Mesodermal cell (in vitro differentiated cells): ENCODE measurements at regions not wholly inside any gene's neighbourhood (a gene's known extent, or its start where the extent isn't known, plus 50 kb on each side); places are given as distances from the start of the nearest gene placed in this dataset.

Source experiments
- H3K27ac ChIP-seq: 2 replicates; pipeline ENCODE4 v1.7.0; 2013; ENCODE audit warnings: mild to moderate bottlenecking, low read depth, low read length, moderate library complexity; ENCODE audit not compliant: severe bottlenecking
- H3K36me3 ChIP-seq: 2 replicates; pipeline ENCODE4 v1.7.1; 2013; ENCODE audit warnings: mild to moderate bottlenecking, low read length, moderate library complexity; ENCODE audit not compliant: control insufficient read depth, insufficient read depth
- H3K4me1 ChIP-seq: one replicate; pipeline ENCODE4 v1.7.1; 2013; ENCODE audit warnings: mild to moderate bottlenecking, low read length; ENCODE audit not compliant: insufficient read depth, control insufficient read depth, poor library complexity, severe bottlenecking
- H3K4me3 ChIP-seq: 2 replicates; pipeline ENCODE4 v1.7.0; 2013; ENCODE audit warnings: low read length, control low read depth, mild to moderate bottlenecking; ENCODE audit not compliant: insufficient read depth, poor library complexity, severe bottlenecking; ENCODE audit errors: extremely low read depth
- H3K9me3 ChIP-seq: 2 replicates; pipeline ENCODE4 v1.7.1; 2013; ENCODE audit warnings: mild to moderate bottlenecking, low read length, moderate library complexity; ENCODE audit not compliant: control insufficient read depth
- WGBS, 2 experiments: methylation state at CpG; one replicate each; pipeline ENCODE4 v1.1.5; 2013; ENCODE audit warnings: missing lambda C conversion rate in 2 of 2; ENCODE audit not compliant: insufficient coverage in 2 of 2; 5-methylcytosine and 5-hydroxymethylcytosine counted together

GRCh38 chr11:70577948-70578347 is 179.6 kb downstream of the CTTN start:
- Histone ChIP-seq H3K36me3 (no peaks in the 10 kb centered on the region), H3K9me3 (no peaks in the 10 kb centered on the region), H3K4me1 (no peaks in the 10 kb centered on the region), H3K27ac (no peak overlapping the region), H3K4me3 (no peak overlapping the region)
- 86 to 87% methylated on average over 14 of the region's 14 CpGs for WGBS, 2 experiments

DNA sequence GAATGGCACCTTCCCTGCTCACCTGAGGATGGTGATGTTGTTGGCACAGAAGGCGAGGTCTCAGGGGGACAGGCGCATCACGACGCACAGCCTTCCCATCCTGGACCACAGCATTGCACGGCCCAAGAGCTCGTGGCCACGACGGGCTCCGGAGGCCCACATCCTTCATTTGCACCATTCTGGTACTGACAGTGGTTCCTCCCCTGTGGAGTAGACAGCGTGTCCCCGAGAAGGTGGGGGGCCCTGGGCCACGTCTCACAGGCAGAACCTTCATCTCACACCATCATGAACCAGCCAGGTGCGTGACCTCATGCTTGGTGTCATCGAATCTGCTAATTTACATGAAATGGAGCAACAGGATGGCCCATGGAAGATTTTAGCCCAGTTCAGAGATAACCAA is 180.0 kb downstream of the CTTN start:
- Histone ChIP-seq H3K4me3 (no peak overlapping the region), H3K36me3 (no peaks in the 10 kb centered on the region), H3K27ac (no peak overlapping the region), H3K9me3 (no peaks in the 10 kb centered on the region), H3K4me1 (no peaks in the 10 kb centered on the region)
- WGBS, 2 experiments, result 88 to 91% methylated on average over 13 of the region's 14 CpGs

DNA sequence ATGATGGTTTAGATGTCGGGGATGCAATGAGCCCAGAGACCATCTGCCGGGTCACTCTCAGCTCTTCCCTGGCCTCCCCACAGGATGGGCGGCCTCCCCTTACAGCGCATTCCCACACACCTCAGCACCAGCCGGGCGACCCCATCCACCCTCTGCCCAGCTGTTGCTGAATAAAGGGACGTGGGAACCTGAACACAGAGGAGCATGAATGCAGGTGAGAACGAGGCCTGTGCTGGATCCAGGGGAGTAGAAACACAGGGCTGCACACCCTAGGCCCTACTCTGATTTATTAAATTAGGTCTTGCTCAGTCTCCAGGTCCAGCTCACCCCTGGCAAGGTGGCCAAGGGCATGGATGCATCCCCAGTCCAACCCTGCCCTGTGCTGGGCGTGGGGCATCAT is 180.5 kb downstream of the CTTN start:
- H3K27ac ChIP-seq, result no peak overlapping the region
- no peaks in the 10 kb centered on the region for H3K4me1 ChIP-seq
- H3K9me3 ChIP-seq, result no peaks in the 10 kb centered on the region
- H3K36me3 ChIP-seq, result no peaks in the 10 kb centered on the region
- WGBS, 2 experiments, result 86 to 91% methylated on average over 2 to 6 of the region's 9 CpGs
- no peak overlapping the region for H3K4me3 ChIP-seq

DNA sequence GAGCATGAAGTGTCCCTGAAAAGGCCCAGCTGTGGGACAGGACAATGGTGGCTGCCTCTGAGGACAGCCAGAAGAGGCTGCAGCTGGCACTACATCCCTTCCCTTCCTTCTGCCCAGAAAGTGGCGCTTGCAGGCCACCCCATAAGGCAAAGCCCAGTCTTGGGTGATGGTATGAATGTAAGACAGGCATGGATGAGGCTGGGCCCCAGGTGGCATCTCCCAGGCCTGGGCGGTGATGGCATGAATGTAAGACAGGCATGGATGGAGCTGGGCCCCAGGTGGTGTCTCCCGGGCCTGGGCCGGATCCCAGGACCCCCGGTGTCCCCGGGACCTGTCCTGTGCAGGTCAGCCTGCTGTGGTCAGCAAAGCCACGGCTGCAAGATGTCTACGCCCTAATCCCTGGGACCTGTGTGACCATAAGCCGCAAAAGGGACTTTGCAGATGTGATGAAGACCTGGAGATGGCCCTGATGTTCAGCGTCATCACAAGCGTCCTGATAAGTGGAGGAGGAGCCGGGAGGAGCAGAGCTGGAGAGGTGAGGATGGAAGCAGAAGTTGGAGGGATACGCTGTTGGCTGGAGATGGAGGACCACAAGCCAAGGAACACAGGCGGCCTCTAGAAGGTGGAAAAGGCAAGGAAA is 181.1 kb downstream of the CTTN start:
- WGBS, 2 experiments, result 91 to 94% methylated on average over 13 of the region's 14 CpGs
- no peaks in the 10 kb centered on the region for H3K9me3 ChIP-seq
- H3K27ac ChIP-seq, result no peak overlapping the region
- no peak overlapping the region for H3K4me3 ChIP-seq
- H3K36me3 ChIP-seq, result no peaks in the 10 kb centered on the region
- H3K4me1 ChIP-seq, result no peaks in the 10 kb centered on the region

GRCh38 chr11:70580036-70580805 is 181.9 kb downstream of the CTTN start:
- Histone ChIP-seq H3K27ac (no peak overlapping the region), H3K4me1 (no peaks in the 10 kb centered on the region), H3K4me3 (no peak overlapping the region), H3K36me3 (no peaks in the 10 kb centered on the region), H3K9me3 (no peaks in the 10 kb centered on the region)
- 83 to 85% methylated on average over 19 to 24 of the region's 25 CpGs for WGBS, 2 experiments

DNA sequence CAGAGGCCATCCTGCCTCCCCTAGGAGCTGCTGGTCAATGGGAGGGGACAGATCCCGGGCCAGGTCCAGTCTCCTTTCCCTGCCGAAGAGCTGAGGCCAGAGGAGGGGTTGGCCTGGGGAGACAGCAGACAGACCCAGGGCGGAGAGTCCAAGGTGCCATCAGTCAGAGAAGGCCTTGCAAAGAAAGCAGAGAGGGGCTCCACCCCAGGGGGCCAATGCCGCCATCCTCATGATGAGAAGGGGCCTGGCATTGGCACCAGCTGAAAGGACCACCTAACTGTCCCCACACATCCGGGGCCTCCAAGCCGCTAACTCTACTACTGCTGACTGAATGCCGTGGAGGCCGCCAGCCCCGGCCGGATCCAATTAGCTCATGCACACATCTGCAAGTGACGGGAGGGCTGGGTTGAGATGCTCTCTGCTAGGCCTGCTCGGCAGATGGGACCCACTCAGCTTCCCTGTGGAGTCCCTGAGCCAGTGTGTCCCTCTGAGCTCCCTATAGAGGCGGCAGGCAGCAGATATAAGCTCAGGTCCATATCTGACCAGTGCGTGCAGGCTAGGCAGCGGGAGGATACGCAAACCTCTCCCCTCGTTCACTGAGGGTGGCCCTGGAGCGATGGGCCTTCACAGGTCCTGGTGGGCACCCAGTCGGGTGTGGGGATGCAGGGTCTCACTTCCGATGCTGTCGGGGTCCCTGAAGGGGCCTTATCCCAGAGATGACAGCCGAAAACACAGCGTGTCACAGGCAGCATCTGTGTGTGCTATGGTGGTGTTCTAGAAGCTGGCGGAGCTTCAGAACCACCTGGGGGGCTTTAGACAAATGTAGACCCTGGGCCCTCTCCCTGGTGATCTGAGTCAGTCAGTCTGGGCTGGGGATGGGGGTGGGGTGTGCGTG is 183.9 kb downstream of the CTTN start:
- no peak overlapping the region for H3K27ac ChIP-seq
- no peaks in the 10 kb centered on the region for H3K4me1 ChIP-seq
- no peak overlapping the region for H3K4me3 ChIP-seq
- 93 to 94% methylated on average over 21 to 25 of the region's 25 CpGs for WGBS, 2 experiments
- no peaks in the 10 kb centered on the region for H3K9me3 ChIP-seq
- no peaks in the 10 kb centered on the region for H3K36me3 ChIP-seq

GRCh38 chr11:70582886-70583641 is 184.7 kb downstream of the CTTN start:
- no peaks in the 10 kb centered on the region for H3K4me1 ChIP-seq
- no peaks in the 10 kb centered on the region for H3K9me3 ChIP-seq
- no peak overlapping the region for H3K27ac ChIP-seq
- H3K36me3 ChIP-seq, result no peaks in the 10 kb centered on the region
- H3K4me3 ChIP-seq, result no peak overlapping the region
- 84 to 89% methylated on average over 15 of the region's 15 CpGs for WGBS, 2 experiments

DNA sequence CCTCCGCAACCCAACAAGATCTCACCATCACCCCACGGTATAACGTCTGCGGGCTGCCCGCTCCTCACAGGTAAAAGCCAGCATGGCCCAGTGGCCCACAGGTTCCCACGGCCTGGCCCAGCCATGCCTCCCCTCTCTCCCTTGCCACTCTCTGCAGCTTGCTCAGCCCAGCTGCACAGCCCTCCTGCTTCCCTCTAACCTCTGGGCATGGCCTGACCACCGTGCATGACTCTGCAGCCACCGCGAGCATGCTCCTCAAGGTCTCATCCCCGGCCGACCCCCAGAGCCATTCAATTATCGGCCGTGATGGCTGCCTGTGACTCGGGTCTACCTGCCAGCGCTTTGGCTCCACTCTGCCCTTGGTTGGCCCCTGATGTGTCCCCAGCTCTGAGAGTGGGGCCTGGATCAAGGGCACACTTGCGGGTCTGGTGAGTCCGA is 185.5 kb downstream of the CTTN start:
- H3K27ac ChIP-seq, result no peak overlapping the region
- no peaks in the 10 kb centered on the region for H3K4me1 ChIP-seq
- H3K36me3 ChIP-seq, result no peaks in the 10 kb centered on the region
- WGBS, 2 experiments, result 87% methylated on average over 14 to 17 of the region's 17 CpGs
- no peaks in the 10 kb centered on the region for H3K9me3 ChIP-seq
- H3K4me3 ChIP-seq, result no peak overlapping the region

DNA sequence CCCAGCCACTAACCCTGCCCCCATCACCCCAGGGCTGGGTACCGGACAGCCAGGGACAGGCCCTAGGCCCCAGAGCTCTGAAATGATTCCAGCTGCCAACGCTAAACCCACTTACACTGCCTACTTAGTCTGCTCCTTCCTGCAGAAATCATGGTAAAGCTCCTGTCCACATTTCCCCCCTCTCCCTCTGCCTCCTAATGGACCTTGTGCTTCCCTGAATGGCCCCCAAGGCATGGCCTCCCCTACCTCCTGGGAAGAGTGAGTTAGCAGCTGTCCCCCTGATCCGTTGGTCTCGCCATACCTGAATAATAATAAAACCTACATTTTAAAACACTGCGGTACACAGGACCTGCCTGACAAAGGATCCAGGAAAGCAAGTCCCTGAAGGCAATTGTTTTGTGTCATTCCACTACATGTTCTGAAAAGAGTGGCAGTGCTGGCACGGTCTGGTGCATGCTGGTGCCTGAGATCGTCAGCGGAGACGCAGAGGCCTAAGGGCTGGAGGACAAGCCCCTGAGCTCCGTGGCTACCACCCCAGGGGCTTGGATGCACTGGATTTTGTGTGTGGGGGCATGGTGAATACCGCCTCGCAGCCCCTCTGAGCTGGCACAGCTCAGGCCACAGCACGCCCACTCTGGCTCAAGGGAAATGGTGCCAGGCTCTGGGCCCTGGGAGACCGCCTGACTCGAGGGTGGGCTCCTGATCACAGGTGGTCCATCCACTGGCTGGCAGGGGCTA is 186.3 kb downstream of the CTTN start:
- no peaks in the 10 kb centered on the region for H3K4me1 ChIP-seq
- no peaks in the 10 kb centered on the region for H3K9me3 ChIP-seq
- H3K4me3 ChIP-seq, result no peak overlapping the region
- no peak overlapping the region for H3K27ac ChIP-seq
- H3K36me3 ChIP-seq, result no peaks in the 10 kb centered on the region
- 88 to 91% methylated on average over 13 to 15 of the region's 15 CpGs for whole genome bisulfite sequencing, 2 experiments

DNA sequence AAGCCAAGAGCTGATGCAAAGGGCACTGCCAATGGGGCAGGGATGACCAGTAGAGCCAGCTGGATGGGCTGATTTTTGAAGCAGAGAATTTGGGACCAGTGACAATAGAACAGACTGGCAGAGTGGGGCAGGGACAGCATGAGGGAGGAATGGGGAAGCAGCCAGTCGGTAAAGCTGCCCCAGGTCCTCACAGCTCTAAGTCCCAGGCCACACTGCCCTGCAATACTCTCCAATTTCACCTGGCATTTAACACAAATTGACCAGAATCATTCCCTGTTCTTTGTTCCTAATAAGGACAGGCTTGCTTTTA is 186.9 kb downstream of the CTTN start:
- Histone ChIP-seq H3K4me1 (no peaks in the 10 kb centered on the region), H3K4me3 (no peak overlapping the region), H3K9me3 (no peaks in the 10 kb centered on the region), H3K27ac (no peak overlapping the region), H3K36me3 (no peaks in the 10 kb centered on the region)
- WGBS, 2 experiments, result 71% methylated on average over 1 of the region's 1 CpG; no CpG with 5 or more reads in 1 of the 2 experiments
